ENCODE measurements at regions not wholly inside any gene's neighbourhood (a gene's known extent, or its start where the extent isn't known, plus 50 kb on each side); places are given as distances from the start of the nearest gene placed in this dataset.
A peak's percentile ranks its signal among the peaks of the same experiment; 100 is the strongest.
"Not testable (repeated sequence)": the region's sequence is repeated elsewhere in the genome, so short reads cannot be mapped to it uniquely, and the experiment has no call there.

DNA sequence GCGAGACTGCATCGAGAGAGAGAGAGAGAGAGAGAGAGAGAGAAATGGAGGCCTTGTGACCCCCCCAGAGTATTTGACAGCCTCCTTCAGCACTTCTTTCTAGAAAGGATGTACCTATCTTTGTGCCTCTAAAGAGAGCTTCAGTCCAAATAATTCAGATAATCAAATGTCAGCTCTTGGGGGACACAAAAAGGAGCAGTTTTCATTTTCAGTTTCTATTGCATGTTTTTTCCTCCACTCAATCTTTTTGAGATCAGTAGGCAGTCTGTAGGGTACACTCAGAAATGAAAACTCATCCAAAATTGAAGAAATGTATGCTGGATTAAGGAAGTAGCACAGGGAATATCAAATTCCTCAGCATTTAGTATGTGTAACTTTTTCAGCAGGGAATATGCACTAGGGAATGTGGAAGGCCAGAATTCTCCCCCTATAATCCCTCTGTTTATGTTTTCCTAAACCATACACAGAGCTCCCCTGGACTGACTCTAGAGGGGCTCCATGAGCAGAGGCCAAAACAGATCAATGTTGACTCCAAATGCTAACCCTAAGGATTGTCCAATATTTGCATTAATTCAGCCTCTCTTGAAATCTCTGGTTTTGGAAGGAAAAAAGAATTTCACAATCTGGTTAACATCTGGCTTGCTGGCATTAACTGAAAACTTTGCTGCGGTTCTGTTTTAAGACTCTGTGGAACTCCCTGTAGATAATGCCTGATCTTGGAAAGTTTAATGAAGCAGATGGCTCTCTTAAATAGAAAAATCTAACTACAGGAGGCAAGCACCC is 250.1 kb downstream of the CEMIP2 start:
- no peaks in the 10 kb centered on the region for H3K9me3 ChIP-seq
- intact Hi-C loops (cut with DNase I) = no loop called here
- H3K36me3 ChIP-seq = no peaks in the 10 kb centered on the region
- no peaks in the 10 kb centered on the region for H3K27me3 ChIP-seq
- WGBS, 2 donors = 61 to 70% methylated on average over 3 of the region's 3 CpGs
- TF ChIP-seq, protein P1, sequence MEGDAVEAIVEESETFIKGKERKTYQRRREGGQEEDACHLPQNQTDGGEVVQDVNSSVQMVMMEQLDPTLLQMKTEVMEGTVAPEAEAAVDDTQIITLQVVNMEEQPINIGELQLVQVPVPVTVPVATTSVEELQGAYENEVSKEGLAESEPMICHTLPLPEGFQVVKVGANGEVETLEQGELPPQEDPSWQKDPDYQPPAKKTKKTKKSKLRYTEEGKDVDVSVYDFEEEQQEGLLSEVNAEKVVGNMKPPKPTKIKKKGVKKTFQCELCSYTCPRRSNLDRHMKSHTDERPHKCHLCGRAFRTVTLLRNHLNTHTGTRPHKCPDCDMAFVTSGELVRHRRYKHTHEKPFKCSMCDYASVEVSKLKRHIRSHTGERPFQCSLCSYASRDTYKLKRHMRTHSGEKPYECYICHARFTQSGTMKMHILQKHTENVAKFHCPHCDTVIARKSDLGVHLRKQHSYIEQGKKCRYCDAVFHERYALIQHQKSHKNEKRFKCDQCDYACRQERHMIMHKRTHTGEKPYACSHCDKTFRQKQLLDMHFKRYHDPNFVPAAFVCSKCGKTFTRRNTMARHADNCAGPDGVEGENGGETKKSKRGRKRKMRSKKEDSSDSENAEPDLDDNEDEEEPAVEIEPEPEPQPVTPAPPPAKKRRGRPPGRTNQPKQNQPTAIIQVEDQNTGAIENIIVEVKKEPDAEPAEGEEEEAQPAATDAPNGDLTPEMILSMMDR (IDR thresholded peaks at IDR 0.05) = no peak
- ATAC-seq = no peak
- H3K4me3 ChIP-seq = no peak overlapping the region
- H3K27ac ChIP-seq = no peak overlapping the region
- no peaks in the 10 kb centered on the region for H3K4me1 ChIP-seq
- no peak for DNase-seq
- FAIRE-seq = no peak

- WGBS, 2 donors = 27 to 35% methylated on average over 1 of the region's 1 CpG
- Histone ChIP-seq H3K4me3 (no peak overlapping the region), H3K27me3 (no peaks in the 10 kb centered on the region), H3K36me3 (no peaks in the 10 kb centered on the region), H3K4me1 (no peaks in the 10 kb centered on the region), H3K9me3 (no peaks in the 10 kb centered on the region), H3K27ac (no peak overlapping the region)
- no peak for FAIRE-seq
- no peak for DNase-seq
- no peak for ATAC-seq
- TF ChIP-seq, protein P1 (IDR thresholded peaks at IDR 0.05) = no peak
- intact Hi-C loops (cut with DNase I) = no loop called here
Measured at GRCh38 chr9:71515626-71516025, 252.7 kb downstream of the CEMIP2 start.

GRCh38 chr9:71515107-71515506 is 253.2 kb downstream of the CEMIP2 start:
- 71 to 80% methylated on average over 4 of the region's 4 CpGs for WGBS, 2 donors
- TF ChIP-seq, protein P1 (IDR thresholded peaks at IDR 0.05) = no peak
- no peak overlapping the region for H3K27ac ChIP-seq

DNA sequence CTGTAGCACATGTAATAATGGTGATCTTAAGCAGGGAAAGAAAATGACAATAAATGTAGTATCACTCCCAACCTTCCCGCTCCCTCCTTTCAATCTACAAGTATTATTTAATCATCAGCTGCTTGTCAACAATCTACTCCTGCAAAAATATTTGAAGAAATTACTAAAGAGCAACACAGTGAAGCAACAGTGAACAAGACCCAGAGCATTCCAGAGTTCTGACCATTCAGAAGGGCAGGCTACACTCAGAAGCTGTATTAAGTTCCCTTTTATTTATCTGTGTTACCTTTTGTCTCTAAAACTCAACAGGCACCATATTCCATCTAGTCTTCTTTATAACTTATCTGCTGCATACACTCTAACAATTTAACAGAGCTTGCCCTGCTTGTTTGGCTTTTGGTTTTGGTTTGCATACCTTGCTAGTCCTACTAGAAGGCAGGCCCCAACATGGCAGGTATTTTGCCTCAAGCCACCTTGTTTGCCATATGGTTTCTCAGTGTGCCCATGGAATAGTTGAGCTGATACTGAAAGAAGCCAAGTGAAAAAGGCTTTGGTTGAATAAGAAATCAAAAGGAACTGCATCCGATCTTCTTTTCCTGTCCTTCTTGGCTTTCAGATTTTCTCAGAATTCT is 253.9 kb downstream of the CEMIP2 start:
- Histone ChIP-seq H3K27me3 (no peaks in the 10 kb centered on the region), H3K4me1 (no peaks in the 10 kb centered on the region), H3K4me3 (no peak overlapping the region), H3K9me3 (no peaks in the 10 kb centered on the region), H3K27ac (no peak overlapping the region), H3K36me3 (no peaks in the 10 kb centered on the region)
- 72 to 83% methylated on average over 2 of the region's 2 CpGs for WGBS, 2 donors
- TF ChIP-seq, protein P1 (IDR thresholded peaks at IDR 0.05) = no peak
- intact Hi-C loops (cut with DNase I) = no loop called here
- ATAC-seq (no peak), DNase-seq (no peak), FAIRE-seq (no peak)

More at GRCh38 chr9:71515107-71515506, 253.2 kb downstream of the CEMIP2 start:
- Histone ChIP-seq H3K27me3 (no peaks in the 10 kb centered on the region), H3K4me3 (no peak overlapping the region), H3K36me3 (no peaks in the 10 kb centered on the region), H3K9me3 (no peaks in the 10 kb centered on the region), H3K4me1 (no peaks in the 10 kb centered on the region)
- ATAC-seq (no peak), FAIRE-seq (no peak), DNase-seq (no peak)
- intact Hi-C loops (cut with DNase I) = no loop called here

- Histone ChIP-seq H3K27me3 (no peaks in the 10 kb centered on the region), H3K4me3 (no peak overlapping the region), H3K4me1 (no peaks in the 10 kb centered on the region), H3K27ac (no peak overlapping the region), H3K9me3 (no peaks in the 10 kb centered on the region), H3K36me3 (no peaks in the 10 kb centered on the region)
- no peak for FAIRE-seq
- ATAC-seq = no peak
- TF ChIP-seq, protein P1 (IDR thresholded peaks at IDR 0.05) = no peak
- intact Hi-C loops (cut with DNase I) = no loop called here
- no peak for DNase-seq
Measured at GRCh38 chr9:71509054-71509453, 259.3 kb downstream of the CEMIP2 start.

DNA sequence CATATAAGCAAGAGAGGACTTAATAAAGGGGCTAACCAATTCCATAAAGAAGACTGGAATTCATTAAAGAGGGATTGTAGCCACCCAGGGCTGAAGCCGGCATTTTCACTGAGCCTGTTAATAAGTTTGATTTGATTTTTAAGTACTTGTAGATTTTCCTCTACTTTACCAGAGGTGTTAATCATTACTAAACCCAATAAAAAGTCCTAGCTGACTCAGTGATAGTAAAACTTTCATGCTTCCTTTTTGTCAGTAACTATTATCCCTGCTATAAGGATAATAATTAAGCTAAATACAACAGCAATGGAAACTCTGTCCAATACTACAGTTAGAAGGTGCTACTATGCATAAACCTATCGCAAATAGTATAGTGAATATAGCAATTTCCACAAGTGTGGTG is 260.2 kb downstream of the CEMIP2 start:
- H3K4me3 ChIP-seq; H3K27ac ChIP-seq; H3K27me3 ChIP-seq; H3K4me1 ChIP-seq; intact Hi-C loops (cut with DNase I); ATAC-seq; H3K36me3 ChIP-seq; H3K9me3 ChIP-seq; DNase-seq: not testable (repeated sequence)
- WGBS, 2 donors = 46 to 53% methylated on average over 2 of the region's 2 CpGs
- peak; percentile 87 for FAIRE-seq

Measured in pancreas (tissue), 10 donors.